Heart left ventricle (tissue), 16 donors: ENCODE measurements at regions not wholly inside any gene's neighbourhood (a gene's known extent, or its start where the extent isn't known, plus 50 kb on each side); places are given as distances from the start of the nearest gene placed in this dataset.

Experiments used
- ATAC-seq, 4 donors: fragments of 200-7000 bp; cut with Tn5 transposase; one replicate each; pipeline ENCODE4 v1.9.1; 2020 to 2022; ENCODE audit warnings: moderate library complexity in 4 of 4, mild to moderate bottlenecking in 3 of 4, moderate number of reproducible peaks in 1 of 4
- DNase-seq, 5 donors: peaks; one replicate each; pipeline ENCODE4 v3.0.0-alpha.2; 2020
- H3K27ac ChIP-seq, 12 donors: fragments of 200-600 bp; sonication (generic) in 4 of 12; one replicate each; pipeline versions ENCODE4 v1.5.0 to v1.8.0; 2016 to 2022; ENCODE audit warnings: mild to moderate bottlenecking in 2 of 12
- H3K27me3 ChIP-seq, 9 donors: fragments of 200-600 bp; sonication (generic) in 2 of 9; one replicate each; pipeline versions ENCODE4 v1.5.1 to v1.8.0; 2016 to 2022; ENCODE audit warnings: mild to moderate bottlenecking in 3 of 9
- H3K36me3 ChIP-seq, 9 donors: fragments of 200-600 bp; sonication (generic) in 2 of 9; one replicate each; pipeline versions ENCODE4 v1.5.0 to v1.8.0; 2018 to 2022; ENCODE audit warnings: mild to moderate bottlenecking in 2 of 9
- H3K4me1 ChIP-seq, 12 donors: fragments of 200-600 bp; sonication (generic) in 4 of 12; one replicate each; pipeline versions ENCODE4 v1.5.0 to v1.8.0; 2016 to 2022; ENCODE audit warnings: mild to moderate bottlenecking in 3 of 12
- H3K4me3 ChIP-seq, 12 donors: fragments of 200-600 bp; sonication (generic) in 4 of 12; one replicate each; pipeline versions ENCODE4 v1.5.0 to v1.8.0; 2017 to 2022; ENCODE audit warnings: mild to moderate bottlenecking in 9 of 12, moderate library complexity in 4 of 12
- H3K9me3 ChIP-seq, 12 donors: fragments of 200-600 bp; sonication (generic) in 4 of 12; one replicate each; pipeline versions ENCODE4 v1.5.0 to v1.8.0; 2016 to 2022; ENCODE audit warnings: mild to moderate bottlenecking in 1 of 12
- CTCF ChIP-seq, 12 donors: fragments of 200-600 bp; sonication (generic) in 4 of 12; IDR thresholded peaks; one replicate each; pipeline versions ENCODE4 v1.5.0 to v1.8.0; 2018 to 2022; ENCODE audit warnings: antibody characterized with exemption in 12 of 12, mild to moderate bottlenecking in 5 of 12
- POLR2A ChIP-seq, 2 donors: fragments of 450-650 bp; IDR thresholded peaks; one replicate each; pipeline ENCODE4 v1.6.1; 2017; ENCODE audit warnings: antibody characterized with exemption in 2 of 2, mild to moderate bottlenecking in 2 of 2, moderate library complexity in 2 of 2
- WGBS, 4 donors: extraction: QIAGEN DNeasy Blood & Tissue Kit in 2 of 4; methylation state at CpG; one replicate each; pipeline versions ENCODE4 v1.1.5 to v1.1.7; 2013 to 2018; 5-methylcytosine and 5-hydroxymethylcytosine counted together
- intact Hi-C, 10 donors: fragments of 100-400 bp; cut with DNase I; formaldehyde crosslinking; loops; one replicate each; pipeline versions ENCODE4 v1.11.1 to v1.14.2; 2022
- donor health status: ischemic (EF 13 %, LVEDD 7.1; RV severe dilation, severe dysfunction).
- donor health status: healthy with polysubstance abuse.
- donor health status: DM: no; HTN: yes; CAD: no.
- donor health status: DM: no; HTN: no; CAD: no.
- donor health status: ischemic (EF 25% LVEDD 6.9; RV normal size, moderate dysfunction).
- donor health status: ischemic (EF 25% LVEDD 5.7; RV mildly dilated, moderate dysfunction).
- donor health status: healthy.
- donor health status: DM: yes; HTN: yes; CAD: no.
- donor health status: ischemic (EF 35%, LVEDD 5.7; RV mildly dilated, moderate dysfunction).
- donor health status: nonischemic (EF 11% LVEDD 7.7; RV severe dilation, severe dysfunction).
- donor health status: DM: yes; HTN: yes; CAD: no.
- donor health status: PGD.
- donor health status: ischemic (EF 29% LVEDD 5.4; RV normal size, mild dysfunction).
- donor health status: nonischemic (EF 23%, LVEDD 6.1; RV moderate dilation, normal function).

- H3K4me1 ChIP-seq: peaks cover 0 to 45% (median 6%) of the 10 kb centered on the region in 12 donors
- no peak overlapping the region for H3K4me3 ChIP-seq
- ATAC-seq (no peak), DNase-seq (no peak)
- WGBS, 4 donors: 89 to 96% (median 93%) methylated on average over 2 of the region's 2 CpGs
- intact Hi-C loops: loop anchor here in 5 of 10 donors (10.0 kb wide), 4 partner anchors 117 to 383 kb away; partner anchors contain the start of gene KLF4 (in 3 of the 5)
- TF ChIP-seq CTCF (IDR thresholded peaks at IDR 0.05) (no peak), POLR2A (IDR thresholded peaks at IDR 0.05) (no peak)
- H3K27ac ChIP-seq: peak overlapping the region in 8 of 12 donors; percentile 7 to 85 (median 43)
- no peaks in the 10 kb centered on the region for H3K27me3 ChIP-seq
- H3K36me3 ChIP-seq: no peaks in the 10 kb centered on the region
- peaks cover 0 to 7% (median 0%) of the 10 kb centered on the region in 12 donors for H3K9me3 ChIP-seq
These were observed 271.7 kb upstream of the KLF4 start for GRCh38 chr9:107761307-107761706.

GRCh38 chr9:107760469-107761242 lies 271.1 kb upstream of the KLF4 start:
- Histone ChIP-seq H3K4me1 (peaks cover 0 to 46% (median 6%) of the 10 kb centered on the region in 12 donors), H3K9me3 (peaks cover 0 to 7% (median 0%) of the 10 kb centered on the region in 12 donors), H3K27ac (peak overlapping the region in 10 of 12 donors; percentile 7 to 85 (median 42)), H3K4me3 (no peak overlapping the region), H3K27me3 (no peaks in the 10 kb centered on the region), H3K36me3 (no peaks in the 10 kb centered on the region)
- 44 to 47% (median 45%) methylated on average over 12 of the region's 12 CpGs for WGBS, 4 donors
- intact Hi-C loops: loop anchor here in 5 of 10 donors (10.0 kb wide), 4 partner anchors 116 to 384 kb away; partner anchors contain the start of gene KLF4 (in 3 of the 5)
- TF ChIP-seq POLR2A (IDR thresholded peaks at IDR 0.05) (no peak), CTCF (IDR thresholded peaks at IDR 0.05) (no peak)
- peak; percentile 53 to 77 (median 66) for DNase-seq
- peak; percentile 88 to 93 (median 90) for ATAC-seq

- Histone ChIP-seq H3K4me1 (peaks cover 0 to 54% (median 6%) of the 10 kb centered on the region in 12 donors), H3K27ac (peak overlapping the region in 4 of 12 donors; percentile 45 to 85 (median 54)), H3K4me3 (no peak overlapping the region), H3K27me3 (no peaks in the 10 kb centered on the region), H3K36me3 (no peaks in the 10 kb centered on the region), H3K9me3 (peaks cover 0 to 7% (median 0%) of the 10 kb centered on the region in 12 donors)
- 83 to 86% (median 85%) methylated on average over 5 of the region's 5 CpGs for WGBS, 4 donors
- ATAC-seq (no peak), DNase-seq (no peak)
- no peak for TF ChIP-seq POLR2A (IDR thresholded peaks at IDR 0.05)
- TF ChIP-seq CTCF (IDR thresholded peaks at IDR 0.05): no peak
- intact Hi-C loops: loop anchor here in 5 of 10 donors (10.0 kb wide), 4 partner anchors 115 to 385 kb away; partner anchors contain the start of gene KLF4 (in 3 of the 5)
These were observed 270.2 kb upstream of the KLF4 start for GRCh38 chr9:107759823-107760166.

GRCh38 chr9:107759009-107759822 lies 269.6 kb upstream of the KLF4 start:
- H3K27ac ChIP-seq: peak overlapping the region in 2 of 12 donors; percentile 50 to 85
- DNase-seq (no peak), ATAC-seq (no peak)
- H3K27me3 ChIP-seq: no peaks in the 10 kb centered on the region
- H3K36me3 ChIP-seq: no peaks in the 10 kb centered on the region
- TF ChIP-seq CTCF (IDR thresholded peaks at IDR 0.05) (no peak), POLR2A (IDR thresholded peaks at IDR 0.05) (no peak)
- H3K4me1 ChIP-seq: peaks cover 0 to 54% (median 6%) of the 10 kb centered on the region in 12 donors
- intact Hi-C loops: no loop called here
- WGBS, 4 donors: 95 to 97% (median 96%) methylated on average over 5 of the region's 5 CpGs
- no peak overlapping the region for H3K4me3 ChIP-seq
- H3K9me3 ChIP-seq: peaks cover 0 to 7% (median 0%) of the 10 kb centered on the region in 12 donors
